HepG2 (cell line): ENCODE measurements at regions not wholly inside any gene's neighbourhood (a gene's known extent, or its start where the extent isn't known, plus 50 kb on each side); places are given as distances from the start of the nearest gene placed in this dataset.

Experiments used
- ATAC-seq: fragments of 200-7000 bp; cut with Tn5 transposase; 3 replicates; pipeline ENCODE4 v1.9.1; 2020; ENCODE audit warnings: mild to moderate bottlenecking, moderate library complexity
- BruUV-seq: library from RNA; stranded (reverse); fragments of 400-500 nt; replicated peaks from 2 replicates; lab custom pipeline; 2021; lab: Mats Ljungman, UMichigan
- CTCF ChIA-PET: fragments of 300-600 bp; formaldehyde crosslinking; extraction: SDS; loops from one replicate; lab custom pipeline; 2021; ENCODE audit warnings: low total read pairs, inconsistent platforms, low intra/inter-chr PET ratio; lab: Yijun Ruan, JAX
- POLR2A ChIA-PET: fragments of 350-600 bp; sonication (Branson Sonifier 250); formaldehyde crosslinking; loops from one replicate; lab custom pipeline; 2020; ENCODE audit warnings: antibody characterized with exemption, inconsistent platforms; lab: Yijun Ruan, JAX
- DNase-seq: peaks from one replicate; pipeline ENCODE4 v3.0.0-alpha.2; 2015; ENCODE audit warnings: low spot score
- FAIRE-seq: peaks from 3 replicates; lab custom pipeline; 2011; peaks lifted over from hg19 to GRCh38; lab: Jason Lieb, UNC
- H2AFZ ChIP-seq: one replicate; pipeline ENCODE4 v1.6.1; 2011; ENCODE audit warnings: low read length, inconsistent platforms
- H3K27ac ChIP-seq: fragments of 300-600 bp; 3 replicates; pipeline ENCODE4 v1.8.0; 2011; ENCODE audit warnings: mixed run types, mild to moderate bottlenecking, mixed read lengths, low read length, inconsistent platforms; ENCODE audit not compliant: insufficient read depth; ENCODE audit errors: extremely low read length
- H3K27me3 ChIP-seq, 2 experiments: fragments of 200-600 bp in 1 of 2; 2 replicates in 1 of 2; 3 replicates in 1 of 2; pipeline versions ENCODE4 v1.6.0 to v1.8.0; 2011; ENCODE audit warnings: low read length in 2 of 2, mild to moderate bottlenecking in 2 of 2, moderate library complexity in 2 of 2, inconsistent platforms in 1 of 2; ENCODE audit not compliant: insufficient read depth in 2 of 2, control insufficient read depth in 1 of 2
- H3K36me3 ChIP-seq, 2 experiments: fragments of 200-600 bp in 1 of 2; replicated peaks in 1 of 2; 2 replicates in 1 of 2; 3 replicates in 1 of 2; pipeline versions ENCODE4 v1.5.1 to v1.8.0; 2011; ENCODE audit warnings: low read length in 2 of 2, inconsistent platforms in 1 of 2; ENCODE audit not compliant: insufficient read depth in 2 of 2, control insufficient read depth in 1 of 2
- H3K4me1 ChIP-seq: 2 replicates; pipeline ENCODE4 v1.5.1; 2012; ENCODE audit warnings: low read length, inconsistent platforms; ENCODE audit not compliant: insufficient read depth
- H3K4me2 ChIP-seq: 2 replicates; pipeline ENCODE4 v1.6.0; 2011; ENCODE audit warnings: low read depth, low read length, inconsistent platforms
- H3K4me3 ChIP-seq, 3 experiments: fragments of 200-600 bp in 1 of 3; sonication (generic), shearing (Covaris generic) in 1 of 3; replicated peaks in 1 of 3; 2 replicates each; pipeline ENCODE4 v1.5.1; 2011 to 2016; ENCODE audit warnings: low read length in 3 of 3, inconsistent platforms in 2 of 3, low read depth in 2 of 3, mild to moderate bottlenecking in 2 of 3, control low read depth in 1 of 3, mixed read lengths in 1 of 3; ENCODE audit not compliant: insufficient read depth in 1 of 3
- H3K79me2 ChIP-seq: one replicate; pipeline ENCODE4 v1.6.1; 2011; ENCODE audit warnings: low read length, inconsistent platforms; ENCODE audit not compliant: insufficient read depth
- H3K9ac ChIP-seq: 2 replicates; pipeline ENCODE4 v1.6.0; 2011; ENCODE audit warnings: mild to moderate bottlenecking, low read depth, low read length, inconsistent platforms; ENCODE audit not compliant: insufficient read depth
- H3K9me3 ChIP-seq: 2 replicates; pipeline ENCODE4 v1.5.1; 2012; ENCODE audit warnings: mild to moderate bottlenecking, low read length
- H4K20me1 ChIP-seq: 2 replicates; pipeline ENCODE4 v1.6.0; 2011; ENCODE audit warnings: inconsistent platforms, mild to moderate bottlenecking, low read length, moderate library complexity; ENCODE audit not compliant: insufficient read depth
- HMGA1 ChIP-seq: sonication (generic); formaldehyde crosslinking; conservative IDR thresholded peaks from 2 replicates; pipeline ENCODE4 v1.4.0; 2020; ENCODE audit warnings: missing genetic modification reagents
- HNRNPH1 ChIP-seq: fragments of 200-400 bp; formaldehyde crosslinking; optimal IDR thresholded peaks from 2 replicates; pipeline ENCODE3; 2017; ENCODE audit warnings: mild to moderate bottlenecking, low read depth, low read length
- KMT2B ChIP-seq: IDR thresholded peaks from 2 replicates; pipeline ENCODE4 v1.6.1; 2016; ENCODE audit warnings: missing genetic modification reagents, missing compliant biosample characterization
- POLR2AphosphoS5 ChIP-seq: IDR thresholded peaks from 2 replicates; pipeline ENCODE4 v1.6.1; 2012; ENCODE audit warnings: low read depth, low read length
- POLR2G ChIP-seq: fragments of 200-400 bp; formaldehyde crosslinking; IDR thresholded peaks from 2 replicates; pipeline ENCODE4 v1.6.1; 2018; ENCODE audit warnings: mild to moderate bottlenecking, low read depth, low read length, moderate library complexity
- STAT5B ChIP-seq: sonication (generic); formaldehyde crosslinking; IDR thresholded peaks from 2 replicates; pipeline ENCODE4 v1.4.0; 2020; ENCODE audit warnings: missing genetic modification reagents
- ZBTB21 ChIP-seq: sonication (generic); formaldehyde crosslinking; IDR thresholded peaks from 2 replicates; pipeline ENCODE4 v1.4.0; 2020; ENCODE audit warnings: missing genetic modification reagents
- ZNF12 ChIP-seq: sonication (generic); formaldehyde crosslinking; IDR thresholded peaks from 2 replicates; pipeline ENCODE4 v1.5.0; 2020; ENCODE audit warnings: missing genetic modification reagents
- ZNF670 ChIP-seq: sonication (generic); formaldehyde crosslinking; IDR thresholded peaks from 2 replicates; pipeline ENCODE4 v1.8.0; 2022; ENCODE audit warnings: mild to moderate bottlenecking, missing genetic modification reagents, borderline replicate concordance
- ZNF891 ChIP-seq: sonication (generic); formaldehyde crosslinking; IDR thresholded peaks from 2 replicates; pipeline ENCODE4 v1.5.0; 2020; ENCODE audit warnings: mild to moderate bottlenecking, missing genetic modification reagents
- WGBS: methylation state at CpG from one replicate; pipeline ENCODE4 v1.1.6; 2017; ENCODE audit warnings: low lambda C conversion rate; 5-methylcytosine and 5-hydroxymethylcytosine counted together
- in situ Hi-C: cut with HindIII; loops from 2 replicates; pipeline ENCODE4 v1.10.0; 2017; ENCODE audit warnings: low pct_unique_long_range_greater_than_20kb; ENCODE audit not compliant: extremely low pct_ligation_motif_present
- intact Hi-C: fragments of 100-400 bp; cut with micrococcal nuclease; formaldehyde crosslinking; loops from one replicate; pipeline ENCODE4 v1.10.0; 2022; ENCODE audit not compliant: unreplicated experiment
- TF ChIP-seq, protein P1 (sequence below): sonication (generic); formaldehyde crosslinking; IDR thresholded peaks from 2 replicates; pipeline ENCODE4 v1.4.0; 2020; ENCODE audit warnings: missing genetic modification reagents, low read depth, mild to moderate bottlenecking, borderline replicate concordance
- TF ChIP-seq, protein P2 (sequence below): IDR thresholded peaks from 2 replicates; pipeline ENCODE4 v1.6.1; 2016; ENCODE audit warnings: missing compliant biosample characterization, missing genetic modification reagents, borderline replicate concordance
- TF ChIP-seq, protein P3 (sequence below): sonication (generic); formaldehyde crosslinking; IDR thresholded peaks from 2 replicates; pipeline ENCODE4 v1.8.0; 2022; ENCODE audit warnings: missing genetic modification reagents, mild to moderate bottlenecking, inconsistent platforms, borderline replicate concordance

DNA sequence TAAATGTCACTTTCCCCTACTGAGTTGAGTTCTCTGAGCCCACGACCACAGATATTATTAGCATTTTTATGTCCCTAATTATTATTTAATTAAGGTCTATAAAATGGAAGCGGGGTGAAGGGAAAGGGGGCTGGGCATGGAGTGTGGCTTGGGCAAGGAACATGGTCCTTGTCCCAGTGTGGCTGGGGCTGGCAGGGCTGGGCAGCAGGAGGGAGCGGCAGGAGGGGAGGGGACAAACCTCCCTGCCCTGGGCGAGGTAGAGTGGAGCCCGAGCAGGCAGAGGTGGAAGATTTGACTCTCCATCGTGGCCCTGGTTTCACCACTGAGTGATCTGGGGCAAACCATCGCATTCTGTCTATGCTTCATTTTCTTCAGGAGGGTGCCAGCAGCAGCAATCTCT is 402.9 kb upstream of the C2CD4B start (continued):
- TF ChIP-seq, protein P1, sequence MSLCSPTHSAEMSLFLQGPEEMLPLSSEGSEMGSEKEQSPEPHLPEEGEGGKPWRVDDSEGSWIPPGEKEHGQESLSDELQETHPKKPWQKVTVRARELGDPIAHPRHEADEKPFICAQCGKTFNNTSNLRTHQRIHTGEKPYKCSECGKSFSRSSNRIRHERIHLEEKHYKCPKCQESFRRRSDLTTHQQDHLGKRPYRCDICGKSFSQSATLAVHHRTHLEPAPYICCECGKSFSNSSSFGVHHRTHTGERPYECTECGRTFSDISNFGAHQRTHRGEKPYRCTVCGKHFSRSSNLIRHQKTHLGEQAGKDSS (CRISPR knock-in tag): no peak
- TF ChIP-seq HNRNPH1 (no peak), POLR2AphosphoS5 (no peak), ZBTB21 (CRISPR knock-in tag) (no peak), KMT2B (CRISPR knock-in tag) (no peak)
- TF ChIP-seq, protein P2, sequence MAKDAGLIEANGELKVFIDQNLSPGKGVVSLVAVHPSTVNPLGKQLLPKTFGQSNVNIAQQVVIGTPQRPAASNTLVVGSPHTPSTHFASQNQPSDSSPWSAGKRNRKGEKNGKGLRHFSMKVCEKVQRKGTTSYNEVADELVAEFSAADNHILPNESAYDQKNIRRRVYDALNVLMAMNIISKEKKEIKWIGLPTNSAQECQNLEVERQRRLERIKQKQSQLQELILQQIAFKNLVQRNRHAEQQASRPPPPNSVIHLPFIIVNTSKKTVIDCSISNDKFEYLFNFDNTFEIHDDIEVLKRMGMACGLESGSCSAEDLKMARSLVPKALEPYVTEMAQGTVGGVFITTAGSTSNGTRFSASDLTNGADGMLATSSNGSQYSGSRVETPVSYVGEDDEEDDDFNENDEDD (CRISPR knock-in tag): no peak

DNA sequence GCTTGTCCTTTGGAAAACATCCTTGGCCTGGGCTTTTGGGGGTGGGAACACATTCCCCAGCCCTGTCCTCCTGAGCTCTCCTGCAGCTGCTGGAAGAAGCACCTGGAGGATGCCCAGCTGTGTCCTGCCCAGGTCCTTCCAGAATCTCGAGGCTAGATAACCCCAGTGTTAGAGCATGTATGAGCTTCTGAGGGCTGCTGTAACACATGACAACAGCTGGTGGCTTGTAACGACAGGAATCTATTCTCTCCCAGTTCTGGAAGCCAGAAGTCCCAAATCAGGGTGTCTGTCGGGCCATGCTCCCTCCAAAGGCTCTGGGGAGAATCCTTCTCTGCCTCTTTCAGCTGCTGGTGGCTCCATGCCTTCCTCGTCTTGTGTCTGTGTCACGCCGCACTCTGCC is 403.6 kb upstream of the C2CD4B start:
- peaks cover 3 to 34% of the 10 kb centered on the region in 2 experiments; a peak in 3 of 5 replicates for H3K27me3 ChIP-seq
- no peaks in the 10 kb centered on the region for H3K36me3 ChIP-seq
- H4K20me1 ChIP-seq: peaks cover 45% of the 10 kb centered on the region
- CTCF ChIA-PET: no interaction called here
- WGBS: 81% methylated on average over 5 of the region's 6 CpGs
- no peaks in the 10 kb centered on the region for H3K79me2 ChIP-seq
- DNase-seq (no peak), ATAC-seq (no peak), FAIRE-seq (no peak)
- no peak overlapping the region for H3K9ac ChIP-seq
- TF ChIP-seq ZNF670 (CRISPR knock-in tag) (no peak), ZNF12 (CRISPR knock-in tag) (peak; percentile 96), STAT5B (CRISPR knock-in tag) (no peak), POLR2G (no peak), ZNF891 (no peak), HMGA1 (CRISPR knock-in tag) (no peak)
- TF ChIP-seq, protein P3, sequence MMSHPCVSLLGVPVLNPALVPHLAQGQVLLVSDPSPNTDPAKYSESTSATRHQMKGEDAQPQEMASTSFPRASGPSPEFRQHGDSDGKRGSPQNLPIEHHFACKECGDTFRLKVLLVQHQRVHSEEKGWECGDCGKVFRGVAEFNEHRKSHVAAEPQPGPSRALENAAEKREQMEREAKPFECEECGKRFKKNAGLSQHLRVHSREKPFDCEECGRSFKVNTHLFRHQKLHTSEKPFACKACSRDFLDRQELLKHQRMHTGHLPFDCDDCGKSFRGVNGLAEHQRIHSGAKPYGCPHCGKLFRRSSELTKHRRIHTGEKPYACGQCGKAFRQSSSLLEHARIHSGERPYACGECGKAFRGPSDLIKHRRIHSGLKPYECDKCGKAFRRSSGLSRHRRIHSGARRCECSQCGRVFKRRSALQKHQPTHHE: no peak
- no TSS peak for BruUV-seq
- H3K27ac ChIP-seq: no peak overlapping the region
- no peak overlapping the region for H2AFZ ChIP-seq
- H3K4me1 ChIP-seq: peaks cover 24% of the 10 kb centered on the region
- H3K4me3 ChIP-seq: no peak overlapping the region
- intact Hi-C loops (no loop called here), in situ Hi-C loops (no loop called here)
- H3K4me2 ChIP-seq: no peak overlapping the region
- POLR2A ChIA-PET: no interaction called here
- H3K9me3 ChIP-seq: no peaks in the 10 kb centered on the region
